ENCODE measurements at regions not wholly inside any gene's neighbourhood (a gene's known extent, or its start where the extent isn't known, plus 50 kb on each side); places are given as distances from the start of the nearest gene placed in this dataset.

DNA sequence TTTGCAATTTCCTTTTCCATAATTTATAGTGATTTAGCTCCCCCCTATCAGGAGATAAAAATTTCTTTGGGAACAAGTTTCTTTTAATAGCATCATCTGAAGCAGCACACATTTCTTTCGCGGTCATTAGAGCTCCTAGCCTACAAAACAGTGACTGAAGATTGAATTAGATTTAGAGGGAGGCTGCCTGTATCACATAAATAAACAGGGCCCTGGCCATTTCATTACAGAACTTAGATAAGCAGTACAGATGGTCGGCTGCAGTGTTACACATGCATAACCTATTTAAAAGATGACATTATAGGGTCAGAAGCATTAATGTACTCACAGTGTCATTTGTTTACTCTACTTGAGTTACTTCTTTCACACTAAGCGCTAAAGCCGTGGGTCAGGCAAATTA is 81.4 kb upstream of the SLC25A26 start:
- H3K4me1 Mint-ChIP-seq, result no peaks in the 10 kb centered on the region
- H3K4me1 ChIP-seq (ENCODE audit: control insufficient read depth, insufficient read depth, low read length), result no peaks in the 10 kb centered on the region
- WGBS, 2 experiments (ENCODE audit: insufficient coverage in 1 of 2, insufficient read length in 1 of 2), result 88 to 93% methylated on average over 3 to 5 of the region's 5 CpGs
- TF ChIP-seq, protein P1, sequence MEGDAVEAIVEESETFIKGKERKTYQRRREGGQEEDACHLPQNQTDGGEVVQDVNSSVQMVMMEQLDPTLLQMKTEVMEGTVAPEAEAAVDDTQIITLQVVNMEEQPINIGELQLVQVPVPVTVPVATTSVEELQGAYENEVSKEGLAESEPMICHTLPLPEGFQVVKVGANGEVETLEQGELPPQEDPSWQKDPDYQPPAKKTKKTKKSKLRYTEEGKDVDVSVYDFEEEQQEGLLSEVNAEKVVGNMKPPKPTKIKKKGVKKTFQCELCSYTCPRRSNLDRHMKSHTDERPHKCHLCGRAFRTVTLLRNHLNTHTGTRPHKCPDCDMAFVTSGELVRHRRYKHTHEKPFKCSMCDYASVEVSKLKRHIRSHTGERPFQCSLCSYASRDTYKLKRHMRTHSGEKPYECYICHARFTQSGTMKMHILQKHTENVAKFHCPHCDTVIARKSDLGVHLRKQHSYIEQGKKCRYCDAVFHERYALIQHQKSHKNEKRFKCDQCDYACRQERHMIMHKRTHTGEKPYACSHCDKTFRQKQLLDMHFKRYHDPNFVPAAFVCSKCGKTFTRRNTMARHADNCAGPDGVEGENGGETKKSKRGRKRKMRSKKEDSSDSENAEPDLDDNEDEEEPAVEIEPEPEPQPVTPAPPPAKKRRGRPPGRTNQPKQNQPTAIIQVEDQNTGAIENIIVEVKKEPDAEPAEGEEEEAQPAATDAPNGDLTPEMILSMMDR (conservative IDR thresholded peaks at IDR 0.05), result no peak
- no peak for DNase-seq
- H3K36me3 Mint-ChIP-seq (ENCODE audit: low read depth), result no peaks in the 10 kb centered on the region
- no peaks in the 10 kb centered on the region for H3K9me3 ChIP-seq (ENCODE audit: control insufficient read depth, low read length)
- H3K36me3 ChIP-seq (ENCODE audit: control insufficient read depth, insufficient read depth, low read length), result no peaks in the 10 kb centered on the region
- H3K27ac ChIP-seq (ENCODE audit: low read depth, low read length), result no peak overlapping the region
- H3K27ac Mint-ChIP-seq, result no peak overlapping the region
- H3K27me3 ChIP-seq (ENCODE audit: control insufficient read depth, insufficient read depth, low read length, poor library complexity, severe bottlenecking), result no peaks in the 10 kb centered on the region
- H3K9me3 Mint-ChIP-seq, result peaks cover 12% of the 10 kb centered on the region
- no peak overlapping the region for H3K4me3 Mint-ChIP-seq
- H3K27me3 Mint-ChIP-seq (ENCODE audit: insufficient read depth), result no peaks in the 10 kb centered on the region
- no peak overlapping the region for H3K4me3 ChIP-seq (ENCODE audit: low read length)
- no peak overlapping the region for H3K9ac ChIP-seq (ENCODE audit: extremely low read depth, low read length, poor library complexity, severe bottlenecking)

DNA sequence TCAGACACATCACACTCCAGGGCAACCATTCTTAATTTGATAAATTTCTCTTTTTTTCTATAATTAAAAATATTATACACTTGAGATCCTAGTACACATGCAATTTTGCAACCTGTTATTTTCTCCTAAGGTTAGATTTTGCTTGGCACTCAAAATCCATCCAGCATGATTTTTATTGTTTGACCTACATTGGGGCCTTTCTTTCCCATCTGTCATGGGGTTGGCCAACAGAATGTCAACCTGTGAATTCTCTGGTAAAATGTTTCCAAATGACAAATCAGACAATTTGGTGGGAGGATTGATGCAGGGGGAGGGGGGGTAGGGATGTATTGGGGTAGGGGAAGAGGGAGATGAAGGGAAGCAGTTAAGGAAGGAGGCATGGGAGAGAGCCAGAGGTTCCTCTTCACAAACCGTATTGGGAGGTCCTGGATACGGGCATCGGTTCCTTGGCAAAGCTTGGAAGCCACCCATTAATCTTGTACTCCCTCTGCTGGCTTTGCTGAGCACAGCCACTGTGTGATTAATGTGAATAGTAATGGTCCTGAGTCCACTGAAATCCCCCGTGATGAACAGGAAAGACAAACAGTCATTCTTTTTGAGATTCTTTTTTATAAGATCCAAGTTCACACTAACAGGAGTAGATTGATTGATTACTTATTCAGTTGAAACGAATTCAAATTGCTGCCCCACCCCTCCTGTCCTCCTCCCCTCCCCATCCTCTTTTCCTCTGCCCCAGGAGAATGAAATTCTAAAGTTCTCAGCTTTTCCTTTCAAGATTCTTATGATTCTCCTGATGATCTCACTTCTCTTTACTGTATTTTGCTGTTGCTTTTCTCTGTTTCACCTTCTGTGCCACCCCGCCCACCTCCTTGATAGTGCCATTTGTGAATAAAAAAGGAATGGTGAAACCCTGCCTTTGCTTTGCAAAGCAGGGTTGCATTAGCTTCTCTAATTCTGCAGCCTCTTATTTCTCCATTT is 82.2 kb upstream of the SLC25A26 start:
- H3K9ac ChIP-seq (ENCODE audit: extremely low read depth, low read length, poor library complexity, severe bottlenecking), result no peak overlapping the region
- H3K4me3 Mint-ChIP-seq, result no peak overlapping the region
- H3K27me3 Mint-ChIP-seq (ENCODE audit: insufficient read depth), result no peaks in the 10 kb centered on the region
- H3K36me3 ChIP-seq (ENCODE audit: control insufficient read depth, insufficient read depth, low read length), result no peaks in the 10 kb centered on the region
- DNase-seq, result peak; percentile 86
- 10 to 32% methylated on average over 2 to 6 of the region's 6 CpGs for WGBS, 2 experiments (ENCODE audit: insufficient coverage in 1 of 2, insufficient read length in 1 of 2)
- no peaks in the 10 kb centered on the region for H3K36me3 Mint-ChIP-seq (ENCODE audit: low read depth)
- peaks cover 7% of the 10 kb centered on the region for H3K4me1 Mint-ChIP-seq
- peaks cover 12% of the 10 kb centered on the region for H3K9me3 Mint-ChIP-seq
- H3K4me1 ChIP-seq (ENCODE audit: control insufficient read depth, insufficient read depth, low read length), result no peaks in the 10 kb centered on the region
- H3K27me3 ChIP-seq (ENCODE audit: control insufficient read depth, insufficient read depth, low read length, poor library complexity, severe bottlenecking), result no peaks in the 10 kb centered on the region
- no peaks in the 10 kb centered on the region for H3K9me3 ChIP-seq (ENCODE audit: control insufficient read depth, low read length)
- H3K27ac Mint-ChIP-seq, result no peak overlapping the region
- TF ChIP-seq, protein P1 (conservative IDR thresholded peaks at IDR 0.05), result peak; percentile 92
- H3K27ac ChIP-seq (ENCODE audit: low read depth, low read length), result no peak overlapping the region
- no peak overlapping the region for H3K4me3 ChIP-seq (ENCODE audit: low read length)

DNA sequence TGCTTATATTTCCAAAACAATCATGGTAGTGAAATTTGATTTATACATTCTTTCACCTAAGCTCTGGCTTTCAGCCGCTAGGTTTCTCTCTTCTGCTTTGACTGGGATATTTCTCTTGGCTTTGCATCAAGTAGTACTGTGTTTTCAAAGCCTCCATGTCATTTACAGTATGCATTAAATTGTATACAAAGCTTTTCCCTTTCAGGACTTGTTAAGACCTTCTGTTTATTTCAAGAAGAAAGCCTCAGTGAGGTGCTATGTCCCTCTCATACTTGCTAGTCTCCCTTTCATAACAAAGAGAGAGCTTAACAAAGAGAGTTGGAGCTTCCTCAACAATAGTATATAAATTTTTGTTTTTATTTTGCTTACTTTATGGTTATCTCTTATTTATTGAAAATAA is 84.2 kb upstream of the SLC25A26 start:
- Histone ChIP-seq H3K4me3 (ENCODE audit: low read length) (no peak overlapping the region), H3K9ac (ENCODE audit: extremely low read depth, low read length, poor library complexity, severe bottlenecking) (no peak overlapping the region), H3K27ac (ENCODE audit: low read depth, low read length) (no peak overlapping the region), H3K36me3 (ENCODE audit: control insufficient read depth, insufficient read depth, low read length) (no peaks in the 10 kb centered on the region), H3K4me1 (ENCODE audit: control insufficient read depth, insufficient read depth, low read length) (no peaks in the 10 kb centered on the region), H3K9me3 (ENCODE audit: control insufficient read depth, low read length) (no peaks in the 10 kb centered on the region), H3K27me3 (ENCODE audit: control insufficient read depth, insufficient read depth, low read length, poor library complexity, severe bottlenecking) (no peaks in the 10 kb centered on the region)
- DNase-seq, result no peak
- 80 to 89% methylated on average over 1 of the region's 1 CpG for WGBS, 2 experiments (ENCODE audit: insufficient coverage in 1 of 2, insufficient read length in 1 of 2)
- H3K27me3 Mint-ChIP-seq (ENCODE audit: insufficient read depth), result no peaks in the 10 kb centered on the region
- no peak overlapping the region for H3K27ac Mint-ChIP-seq
- TF ChIP-seq, protein P1 (conservative IDR thresholded peaks at IDR 0.05), result no peak
- H3K36me3 Mint-ChIP-seq (ENCODE audit: low read depth), result no peaks in the 10 kb centered on the region
- H3K4me3 Mint-ChIP-seq, result no peak overlapping the region
- peaks cover 12% of the 10 kb centered on the region for H3K9me3 Mint-ChIP-seq
- H3K4me1 Mint-ChIP-seq, result peaks cover 9% of the 10 kb centered on the region
